T-cell (primary cell): ENCODE measurements at regions not wholly inside any gene's neighbourhood (a gene's known extent, or its start where the extent isn't known, plus 50 kb on each side); places are given as distances from the start of the nearest gene placed in this dataset.
"Not testable (repeated sequence)": the region's sequence is repeated elsewhere in the genome, so short reads cannot be mapped to it uniquely, and the experiment has no call there.

Source experiments
- ATAC-seq, 4 experiments: fragments of 200-7000 bp in 3 of 4; fragments of 150-1000 bp in 1 of 4; cut with Tn5 transposase; replicated peaks in 1 of 4; 1 replicate in 3 of 4; 2 replicates in 1 of 4; pipeline ENCODE4 v1.10.0; 2021; ENCODE audit warnings: moderate library complexity in 3 of 4, mild to moderate bottlenecking in 2 of 4, moderate number of reproducible peaks in 1 of 4
- CTCF ChIA-PET, 2 donors: fragments of 300-600 bp; sonication (Branson Sonifier 250); formaldehyde crosslinking; loops; one replicate each; lab custom pipeline; 2022; ENCODE audit warnings: antibody characterized with exemption in 2 of 2; lab: Charles Lee
- POLR2A ChIA-PET, 2 donors: fragments of 300-600 bp; sonication (Branson Sonifier 250); formaldehyde crosslinking; loops; one replicate each; lab custom pipeline; 2022; ENCODE audit warnings: antibody characterized with exemption in 2 of 2; lab: Charles Lee
- DNase-seq, 35 experiments: peaks; one replicate each; pipeline versions ENCODE4 v3.0.0 to v3.0.0-alpha.2; 2013 to 2023
- H3K27ac ChIP-seq: one replicate; pipeline ENCODE4 v1.5.1; 2013; ENCODE audit warnings: low read length
- H3K27me3 ChIP-seq, 2 experiments: replicated peaks in 1 of 2; 1 replicate in 1 of 2; 2 replicates in 1 of 2; pipeline versions ENCODE4 v1.6.1 to v1.7.0; 2013; ENCODE audit warnings: low read length in 1 of 2, mixed read lengths in 1 of 2; ENCODE audit not compliant: control insufficient read depth in 2 of 2, insufficient read depth in 2 of 2; ENCODE audit errors: extremely low read depth in 1 of 2
- H3K36me3 ChIP-seq, 2 donors: 1 replicate in 1 of 2; 2 replicates in 1 of 2; pipeline versions ENCODE4 v1.6.1 to v1.7.0; 2013; ENCODE audit warnings: low read length in 1 of 2; ENCODE audit not compliant: control insufficient read depth in 2 of 2, insufficient read depth in 1 of 2; ENCODE audit errors: extremely low read depth in 1 of 2
- H3K4me1 ChIP-seq, 2 experiments: 1 replicate in 1 of 2; 2 replicates in 1 of 2; pipeline versions ENCODE4 v1.6.1 to v1.7.0; 2013; ENCODE audit warnings: low read length in 2 of 2, mixed read lengths in 1 of 2; ENCODE audit not compliant: insufficient read depth in 2 of 2, control insufficient read depth in 1 of 2; ENCODE audit errors: extremely low read depth in 1 of 2
- H3K4me3 ChIP-seq, 2 donors: 1 replicate in 1 of 2; 2 replicates in 1 of 2; pipeline versions ENCODE4 v1.5.1 to v1.7.0; 2013; ENCODE audit warnings: mild to moderate bottlenecking in 2 of 2, low read length in 1 of 2, moderate library complexity in 1 of 2; ENCODE audit not compliant: control insufficient read depth in 1 of 2; ENCODE audit errors: extremely low read depth in 1 of 2
- H3K9me3 ChIP-seq: 2 replicates; pipeline ENCODE4 v1.7.0; 2013
- H3K27ac Mint-ChIP-seq, 2 donors: one replicate each; pipeline ENCODE4 v1.8.0; 2020 to 2021; ENCODE audit warnings: mild to moderate bottlenecking in 2 of 2, mixed read lengths in 2 of 2
- H3K27me3 Mint-ChIP-seq, 2 donors: one replicate each; pipeline ENCODE4 v1.8.0; 2021 to 2022; ENCODE audit warnings: mixed read lengths in 2 of 2
- H3K36me3 Mint-ChIP-seq: one replicate; pipeline ENCODE4 v1.8.0; 2021; ENCODE audit warnings: mixed read lengths
- H3K4me1 Mint-ChIP-seq, 3 donors: one replicate each; pipeline ENCODE4 v1.8.0; 2020 to 2022; ENCODE audit warnings: mixed read lengths in 3 of 3, mild to moderate bottlenecking in 1 of 3
- H3K4me3 Mint-ChIP-seq, 3 donors: one replicate each; pipeline ENCODE4 v1.8.0; 2020 to 2022; ENCODE audit warnings: mild to moderate bottlenecking in 3 of 3, mixed read lengths in 3 of 3, moderate library complexity in 3 of 3
- H3K9me3 Mint-ChIP-seq, 3 donors: one replicate each; pipeline ENCODE4 v1.8.0; 2020 to 2022; ENCODE audit warnings: mixed read lengths in 3 of 3
- WGBS: methylation state at CpG from one replicate; pipeline ENCODE4 v1.1.5; 2013; ENCODE audit warnings: missing lambda C conversion rate; ENCODE audit not compliant: insufficient coverage; 5-methylcytosine and 5-hydroxymethylcytosine counted together

DNA sequence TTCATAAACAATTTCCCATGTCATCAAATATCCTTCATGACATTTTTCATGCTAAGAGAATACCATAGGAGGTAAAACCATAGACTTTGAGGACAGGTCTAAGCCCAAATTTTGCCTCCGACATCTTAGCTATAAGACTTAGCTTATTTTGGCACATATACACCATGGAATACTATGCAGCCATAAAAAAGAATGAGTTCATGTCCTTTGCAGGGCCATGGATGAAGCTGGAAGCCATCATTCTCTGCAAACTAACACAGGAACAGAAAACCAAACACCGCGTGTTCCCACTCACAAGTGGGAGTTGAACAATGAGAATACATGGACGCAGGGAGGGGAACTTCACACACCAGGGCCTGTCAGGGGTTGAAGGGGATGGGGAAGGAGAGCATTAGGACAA, 220.0 kb upstream of the CAND1 start:
- CTCF ChIA-PET, H3K4me3 ChIP-seq, H3K4me3 Mint-ChIP-seq, H3K36me3 Mint-ChIP-seq, H3K9me3 ChIP-seq, H3K4me1 ChIP-seq, H3K27me3 Mint-ChIP-seq, H3K9me3 Mint-ChIP-seq, DNase-seq, ATAC-seq, H3K27ac Mint-ChIP-seq, H3K27me3 ChIP-seq, H3K4me1 Mint-ChIP-seq, H3K36me3 ChIP-seq, H3K27ac ChIP-seq: not testable (repeated sequence)
- 0% methylated on average over 1 of the region's 4 CpGs for WGBS
- POLR2A ChIA-PET = interaction anchor here in 1 of 2 donors (0.6 kb wide), 1 partner anchor 427 kb away, joined by 3 read pairs; no protein-coding TSS in a partner anchor

DNA sequence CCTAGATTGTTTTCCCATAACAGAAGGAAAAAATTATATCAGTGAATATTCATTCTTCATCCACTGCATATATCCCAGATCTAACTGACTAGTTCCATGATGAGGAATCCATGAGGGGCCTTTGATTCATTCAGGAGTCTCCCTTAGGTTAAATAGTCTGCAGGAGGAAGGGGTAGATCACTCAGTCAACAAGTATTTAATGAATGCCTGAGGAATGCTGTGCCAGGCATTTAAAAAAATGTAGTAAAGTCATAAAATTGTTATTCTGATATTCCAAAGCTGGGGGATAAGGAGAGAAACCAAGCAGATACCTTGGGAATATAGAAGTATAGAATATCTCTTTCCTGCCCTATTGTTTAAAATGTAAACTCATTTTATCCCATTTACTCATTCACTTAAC, 216.2 kb upstream of the CAND1 start:
- H3K27me3 Mint-ChIP-seq = peaks cover 0 to 8% of the 10 kb centered on the region in 2 donors
- no peaks in the 10 kb centered on the region for H3K36me3 ChIP-seq
- no peak overlapping the region for H3K27ac ChIP-seq
- H3K9me3 ChIP-seq = no peaks in the 10 kb centered on the region
- H3K27ac Mint-ChIP-seq = no peak overlapping the region
- no peak overlapping the region for H3K4me3 Mint-ChIP-seq
- ATAC-seq (no peak), DNase-seq (no peak)
- no peaks in the 10 kb centered on the region for H3K4me1 ChIP-seq
- H3K27me3 ChIP-seq = peaks cover 0 to 8% of the 10 kb centered on the region in 2 experiments
- H3K4me1 Mint-ChIP-seq = no peaks in the 10 kb centered on the region
- H3K9me3 Mint-ChIP-seq = no peaks in the 10 kb centered on the region
- ChIA-PET CTCF (interaction anchor here in 1 of 2 donors (0.5 kb wide), 1 partner anchor 426 kb away, joined by 5 read pairs; no protein-coding TSS in a partner anchor), POLR2A (no interaction called here)
- no peaks in the 10 kb centered on the region for H3K36me3 Mint-ChIP-seq
- no peak overlapping the region for H3K4me3 ChIP-seq

DNA sequence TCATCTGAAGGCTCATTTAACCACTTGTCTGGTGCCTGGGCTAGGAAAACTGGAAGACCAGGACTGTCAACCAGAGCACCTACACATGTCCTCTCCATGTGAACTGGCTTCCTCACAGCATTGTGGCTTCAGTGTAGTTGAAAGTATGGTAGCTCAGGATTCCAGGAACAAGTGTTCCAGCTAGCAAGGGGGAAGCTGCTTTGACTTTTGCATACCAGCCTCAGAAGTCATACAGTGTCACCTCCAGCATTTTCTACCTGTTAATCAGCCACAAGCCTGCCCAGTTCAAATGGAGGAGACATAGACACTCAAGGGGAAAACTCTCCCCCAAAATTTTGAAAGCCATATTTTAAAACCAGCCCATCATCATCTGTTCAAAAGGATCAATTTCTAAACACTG, 212.8 kb upstream of the CAND1 start:
- Mint-ChIP-seq H3K9me3 (no peaks in the 10 kb centered on the region), H3K27me3 (peaks cover 10 to 12% of the 10 kb centered on the region in 2 donors), H3K4me1 (no peaks in the 10 kb centered on the region), H3K27ac (no peak overlapping the region), H3K36me3 (no peaks in the 10 kb centered on the region), H3K4me3 (no peak overlapping the region)
- Histone ChIP-seq H3K36me3 (no peaks in the 10 kb centered on the region), H3K27ac (no peak overlapping the region), H3K9me3 (no peaks in the 10 kb centered on the region), H3K4me1 (no peaks in the 10 kb centered on the region), H3K4me3 (no peak overlapping the region), H3K27me3 (peaks cover 0 to 8% of the 10 kb centered on the region in 2 experiments)
- CTCF ChIA-PET = no interaction called here
- DNase-seq = no peak
- POLR2A ChIA-PET = no interaction called here
- no peak for ATAC-seq

DNA sequence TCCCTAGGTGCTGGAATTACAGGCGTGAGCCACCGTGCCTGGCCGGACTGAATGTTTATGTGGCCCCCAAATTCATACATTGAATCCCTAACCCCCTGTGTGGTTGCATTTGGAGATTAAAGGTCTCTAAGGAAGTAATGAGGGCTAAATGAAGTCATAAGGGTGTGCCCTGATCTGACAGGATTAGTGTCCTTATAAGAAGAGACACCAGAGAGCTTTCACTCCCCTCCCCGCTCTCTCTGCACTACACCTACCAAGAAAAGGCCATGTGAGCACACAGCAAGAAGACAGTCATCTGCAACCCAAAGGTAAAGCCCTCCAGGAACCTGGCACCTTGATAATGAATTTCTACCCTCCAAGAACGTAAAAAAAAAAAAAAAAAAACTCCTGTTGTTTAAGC, 212.1 kb upstream of the CAND1 start:
- ATAC-seq (no peak), DNase-seq (no peak)
- Mint-ChIP-seq H3K4me3 (no peak overlapping the region), H3K36me3 (no peaks in the 10 kb centered on the region), H3K27me3 (peaks cover 13 to 14% of the 10 kb centered on the region in 2 donors), H3K4me1 (no peaks in the 10 kb centered on the region), H3K27ac (no peak overlapping the region), H3K9me3 (no peaks in the 10 kb centered on the region)
- ChIA-PET CTCF (no interaction called here), POLR2A (no interaction called here)
- Histone ChIP-seq H3K27me3 (peaks cover 0 to 8% of the 10 kb centered on the region in 2 experiments), H3K9me3 (no peaks in the 10 kb centered on the region), H3K36me3 (no peaks in the 10 kb centered on the region), H3K27ac (no peak overlapping the region), H3K4me1 (no peaks in the 10 kb centered on the region), H3K4me3 (no peak overlapping the region)
- WGBS = 67% methylated on average over 1 of the region's 5 CpGs

DNA sequence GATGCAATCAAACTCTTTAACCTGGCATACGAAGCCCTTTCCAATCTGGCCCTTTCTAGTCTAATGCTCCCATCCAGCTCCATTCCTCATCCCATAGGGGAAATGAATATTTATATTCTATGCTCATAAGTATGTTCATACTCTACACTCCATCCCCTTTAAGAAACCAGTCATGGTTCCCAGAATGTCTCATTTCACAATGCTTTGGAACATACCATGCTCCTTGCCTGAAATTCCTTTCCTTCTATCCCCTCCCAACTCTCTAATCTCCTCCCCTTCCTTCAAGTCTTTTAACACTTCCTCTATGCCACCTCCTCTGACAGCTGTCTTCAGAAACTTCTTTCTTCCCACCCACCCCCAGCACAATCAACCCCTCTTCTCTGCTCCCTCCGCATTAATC, 207.0 kb upstream of the CAND1 start:
- WGBS = 100% methylated on average over 1 of the region's 2 CpGs
- POLR2A ChIA-PET = no interaction called here

DNA sequence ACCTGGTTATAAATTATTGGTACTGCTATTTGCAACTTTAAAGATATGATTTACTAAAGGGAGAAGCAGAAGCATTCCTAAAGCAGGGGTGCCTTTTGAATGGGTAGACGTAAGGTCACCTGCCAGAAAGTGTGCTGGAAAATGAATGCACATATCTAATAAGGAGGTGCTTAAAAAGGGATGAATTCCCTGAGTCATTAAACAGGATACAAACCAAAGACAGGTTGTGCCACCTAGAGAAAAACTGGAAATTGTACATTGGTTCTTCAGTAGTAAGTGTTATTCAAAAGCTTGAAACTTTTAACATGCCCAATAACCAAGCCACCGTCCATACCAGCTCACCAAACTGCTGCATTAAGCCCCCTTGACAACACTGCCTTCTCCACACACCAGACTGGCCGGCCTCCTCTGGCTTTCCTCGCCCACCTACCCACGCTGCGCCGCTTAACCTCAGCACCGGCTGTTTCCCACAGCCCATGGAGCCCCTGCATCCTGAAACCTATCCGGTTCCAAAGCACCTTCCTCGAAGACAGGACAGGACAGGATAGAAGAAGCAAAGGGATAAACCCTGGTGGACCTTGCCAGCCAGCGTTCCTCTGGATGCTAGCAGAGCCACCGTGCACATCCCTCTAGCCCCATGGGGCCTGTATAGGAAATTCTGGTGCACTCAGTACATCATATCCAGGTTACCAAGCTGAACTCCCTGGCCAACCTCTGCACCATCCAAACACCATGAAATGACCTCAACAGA, 201.5 kb upstream of the CAND1 start:
- Mint-ChIP-seq H3K36me3 (no peaks in the 10 kb centered on the region), H3K4me1 (peaks cover 18 to 22% (median 19%) of the 10 kb centered on the region in 3 donors), H3K4me3 (peak overlapping the region; percentile 78 to 91 (median 90)), H3K27me3 (peaks cover 22 to 26% of the 10 kb centered on the region in 2 donors), H3K9me3 (no peaks in the 10 kb centered on the region), H3K27ac (no peak overlapping the region)
- Histone ChIP-seq H3K4me1 (peaks cover 9 to 17% of the 10 kb centered on the region in 2 experiments), H3K27me3 (peaks cover 5 to 24% of the 10 kb centered on the region in 2 experiments), H3K4me3 (peak overlapping the region in 1 of 2 donors; percentile 79), H3K9me3 (no peaks in the 10 kb centered on the region), H3K36me3 (no peaks in the 10 kb centered on the region), H3K27ac (no peak overlapping the region)
- POLR2A ChIA-PET = no interaction called here
- WGBS = 61% methylated on average over 10 of the region's 12 CpGs
- ATAC-seq (no peak), DNase-seq (no peak)
- CTCF ChIA-PET = no interaction called here

More for the DNA sequence above, 207.0 kb upstream of the CAND1 start:
- Mint-ChIP-seq H3K27me3 (peaks cover 10 to 30% of the 10 kb centered on the region in 2 donors), H3K4me3 (no peak overlapping the region), H3K4me1 (no peaks in the 10 kb centered on the region), H3K9me3 (no peaks in the 10 kb centered on the region), H3K36me3 (no peaks in the 10 kb centered on the region), H3K27ac (no peak overlapping the region)
- Histone ChIP-seq H3K9me3 (no peaks in the 10 kb centered on the region), H3K36me3 (no peaks in the 10 kb centered on the region), H3K4me1 (peaks cover 0 to 3% of the 10 kb centered on the region in 2 experiments), H3K4me3 (no peak overlapping the region), H3K27ac (no peak overlapping the region), H3K27me3 (peaks cover 0 to 1% of the 10 kb centered on the region in 2 experiments)
- CTCF ChIA-PET = no interaction called here
- no peak for ATAC-seq
- no peak for DNase-seq
